HS-5 (cell line): ENCODE measurements at regions not wholly inside any gene's neighbourhood (a gene's known extent, or its start where the extent isn't known, plus 50 kb on each side); places are given as distances from the start of the nearest gene placed in this dataset.
A peak's percentile ranks its signal among the peaks of the same experiment; 100 is the strongest.

Experiments
- DNase-seq: peaks from one replicate; pipeline ENCODE4 v3.0.0-alpha.2; 2012; ENCODE audit warnings: low read depth

GRCh38 chr12:43117226-43117930 is 434.6 kb downstream of the ADAMTS20 start:
- no peak for DNase-seq

GRCh38 chr12:43115441-43116160 is 436.4 kb downstream of the ADAMTS20 start:
- no peak for DNase-seq

DNA sequence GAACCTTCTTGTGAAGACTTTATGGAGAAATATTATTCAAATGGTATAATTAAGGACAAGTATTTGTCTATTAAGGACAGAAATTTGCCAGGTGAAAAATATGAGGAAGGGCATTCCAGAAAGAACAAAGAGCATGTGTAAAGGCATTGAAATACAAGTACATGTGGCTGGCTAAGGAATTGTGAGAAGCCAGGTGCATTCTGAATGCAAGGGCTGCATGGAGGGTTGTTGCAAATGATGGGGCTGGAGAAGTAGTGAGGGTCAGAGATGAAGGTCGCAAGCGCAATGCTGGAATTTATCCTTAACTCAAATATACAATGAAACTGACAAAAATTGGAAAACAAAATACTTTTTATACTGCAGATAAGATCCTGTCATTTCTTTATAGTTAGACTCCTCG is 437.7 kb downstream of the ADAMTS20 start:
- DNase-seq, result no peak

- no peak for DNase-seq
Measured at GRCh38 chr12:43113616-43114015, 438.4 kb downstream of the ADAMTS20 start.

- DNase-seq, result peak; percentile 34
Measured at GRCh38 chr12:43113135-43113534, 438.9 kb downstream of the ADAMTS20 start.

- no peak for DNase-seq
Measured at GRCh38 chr12:43112101-43112920, 439.7 kb downstream of the ADAMTS20 start.

- no peak for DNase-seq
Measured at GRCh38 chr12:43111608-43112007, 440.4 kb downstream of the ADAMTS20 start.

DNA sequence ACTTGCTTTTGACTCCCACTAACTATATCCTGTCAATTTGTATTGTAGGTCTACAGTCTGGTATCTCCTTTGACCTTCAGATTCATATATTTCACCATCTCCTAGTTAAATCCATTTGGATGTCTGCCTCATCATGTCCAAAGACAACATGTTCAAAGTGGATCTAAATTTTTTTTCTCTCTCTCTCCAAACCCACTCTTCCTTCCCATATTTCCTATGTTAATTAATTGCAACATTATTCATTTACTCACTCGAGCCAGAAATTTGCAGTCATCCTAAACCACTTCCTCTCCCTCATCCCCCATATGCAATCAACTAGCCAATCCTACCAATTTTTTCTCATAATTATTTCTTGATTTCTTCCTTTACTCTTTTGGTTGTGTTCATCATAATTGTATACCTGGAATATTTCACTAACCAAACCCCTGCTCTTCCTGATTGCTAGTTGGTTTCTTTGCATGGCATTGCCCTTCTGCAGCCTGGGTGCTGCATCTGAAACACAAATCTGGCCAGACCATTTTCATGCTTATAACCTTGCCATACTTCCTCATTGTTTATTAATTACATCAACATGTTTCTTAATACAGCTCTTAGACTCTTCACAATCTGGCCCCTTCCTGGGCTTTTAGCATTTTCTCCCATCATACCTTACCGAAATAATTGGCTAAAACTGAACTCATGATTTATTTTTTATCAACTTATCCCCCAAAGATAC is 442.2 kb downstream of the ADAMTS20 start:
- no peak for DNase-seq

- no peak for DNase-seq
Measured at GRCh38 chr12:43108656-43109055, 443.3 kb downstream of the ADAMTS20 start.

- no peak for DNase-seq
Measured at GRCh38 chr12:43107026-43107775, 444.8 kb downstream of the ADAMTS20 start.

DNA sequence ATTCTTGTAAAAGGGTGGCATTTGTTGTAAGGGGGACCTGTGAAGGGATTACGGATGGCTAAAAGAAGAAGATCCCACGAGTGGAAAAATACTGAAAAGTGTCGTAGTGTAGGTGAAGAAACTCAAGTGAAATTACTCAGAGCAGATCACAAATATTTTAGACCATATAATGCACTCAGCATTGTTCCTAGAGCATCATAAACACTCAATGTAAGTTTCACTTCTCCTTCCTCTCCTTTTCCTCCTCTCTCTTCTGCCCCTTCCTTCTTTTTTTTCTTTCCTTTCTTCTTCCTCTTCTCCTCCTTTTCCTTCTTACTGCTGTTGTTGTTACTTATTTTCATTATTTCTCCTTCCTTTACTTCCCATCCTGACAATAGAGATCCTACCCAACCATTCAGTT is 445.6 kb downstream of the ADAMTS20 start:
- no peak for DNase-seq

DNA sequence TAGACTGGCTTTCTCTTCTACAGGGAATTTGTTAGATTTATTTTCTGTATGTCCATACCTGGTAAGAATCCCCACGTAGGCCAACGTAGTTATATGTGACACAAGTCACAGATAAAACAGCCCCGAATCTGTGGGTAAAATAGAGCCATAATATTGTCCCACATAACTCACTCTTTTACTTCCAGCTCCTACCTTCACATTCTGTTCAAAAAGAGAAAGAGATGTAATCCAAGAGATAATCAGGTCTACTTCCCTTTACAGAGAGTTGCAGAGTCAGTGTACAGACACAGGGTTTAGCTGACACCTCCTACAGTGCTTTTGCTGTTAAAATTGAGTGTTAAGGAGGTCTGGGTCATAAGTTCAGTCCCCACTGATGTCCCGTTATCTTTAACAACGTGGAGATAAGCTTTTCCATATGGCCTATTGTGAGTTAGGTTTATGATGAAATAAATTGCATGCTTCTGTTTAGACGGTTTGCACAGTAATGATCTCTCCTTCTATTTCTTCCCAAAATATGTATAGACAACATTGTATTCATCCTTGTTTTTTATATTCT is 446.5 kb downstream of the ADAMTS20 start:
- no peak for DNase-seq

GRCh38 chr12:43104494-43104893 is 447.5 kb downstream of the ADAMTS20 start:
- peak; percentile 40 for DNase-seq

DNA sequence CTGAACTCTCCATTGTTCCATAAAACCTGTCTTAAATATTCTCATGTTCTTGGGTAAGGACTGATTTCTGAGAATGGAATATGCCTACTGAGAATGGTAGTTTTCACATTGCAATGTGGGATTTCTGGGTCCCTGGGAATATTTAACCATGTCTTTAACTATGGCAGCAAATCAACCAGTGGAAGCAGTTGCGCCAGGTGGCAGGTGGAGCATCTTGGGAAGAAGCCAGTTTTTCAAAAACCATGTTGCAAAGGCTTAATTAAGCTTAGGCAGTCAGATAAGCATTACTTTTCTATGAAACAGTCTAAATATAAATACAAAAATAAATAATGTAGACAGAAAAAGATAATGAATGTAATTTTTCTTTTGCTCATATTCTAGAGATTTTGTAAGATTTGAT is 448.1 kb downstream of the ADAMTS20 start:
- DNase-seq, result no peak

- DNase-seq, result no peak
Measured at GRCh38 chr12:43102546-43103264, 449.3 kb downstream of the ADAMTS20 start.

- no peak for DNase-seq
Measured at GRCh38 chr12:43100231-43100630, 451.8 kb downstream of the ADAMTS20 start.

DNA sequence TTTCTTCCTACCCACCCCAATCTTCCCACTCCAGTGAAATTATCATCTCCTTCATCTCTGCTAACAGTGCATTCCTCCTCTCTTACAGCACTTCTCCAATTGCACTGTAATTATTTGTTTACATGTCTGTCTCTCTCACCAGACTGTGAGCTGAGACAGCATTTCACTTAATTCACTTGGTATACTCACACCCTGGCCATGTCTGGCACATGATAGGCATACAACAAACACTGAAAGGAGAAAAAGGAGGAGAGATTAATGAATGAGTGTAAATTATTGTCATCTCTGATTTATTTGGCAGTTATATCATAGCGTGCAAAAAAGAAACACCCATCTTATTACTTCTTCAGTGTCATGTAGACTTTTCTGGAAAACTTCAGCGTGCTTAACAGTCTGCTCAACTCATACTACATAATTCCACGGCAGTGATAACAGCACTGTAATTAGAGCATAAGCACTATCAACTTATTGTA is 452.3 kb downstream of the ADAMTS20 start:
- DNase-seq, result no peak

GRCh38 chr12:43098766-43099550 is 453.0 kb downstream of the ADAMTS20 start:
- DNase-seq, result no peak

- DNase-seq, result no peak
Measured at GRCh38 chr12:43098071-43098470, 453.9 kb downstream of the ADAMTS20 start.
